GM21528 (cell line): ENCODE measurements at regions not wholly inside any gene's neighbourhood (a gene's known extent, or its start where the extent isn't known, plus 50 kb on each side); places are given as distances from the start of the nearest gene placed in this dataset.

Experiments used
- ATAC-seq: cut with Tn5 transposase; IDR thresholded peaks from one replicate; pipeline ENCODE4 v1.9.1; 2021; ENCODE audit warnings: mild to moderate bottlenecking, moderate library complexity; ENCODE audit not compliant: unreplicated experiment, low FRiP score

DNA sequence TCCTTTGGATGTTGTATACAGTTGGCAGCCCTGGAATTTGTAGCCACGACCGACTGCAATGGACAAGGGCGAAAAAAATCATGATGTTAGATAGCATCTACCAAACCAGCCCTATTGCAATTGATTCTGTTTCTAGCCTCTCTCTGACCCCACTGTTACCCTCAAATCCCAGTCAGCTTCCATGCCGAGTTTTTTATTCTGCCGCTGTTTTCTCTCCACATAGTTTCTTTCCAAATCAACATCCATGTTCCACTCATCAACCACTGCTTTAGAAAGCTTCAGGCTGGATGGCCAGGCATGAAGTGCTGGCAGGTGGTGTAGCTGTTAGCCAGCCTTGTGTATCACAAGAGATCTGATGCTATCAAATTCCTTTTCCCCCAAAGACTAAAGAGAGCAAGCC, 272.8 kb downstream of the FIGN start:
- no peak for ATAC-seq

GRCh38 chr2:163459986-163460385, 275.8 kb downstream of the FIGN start:
- ATAC-seq = no peak

GRCh38 chr2:163456953-163457743, 278.7 kb downstream of the FIGN start:
- no peak for ATAC-seq

DNA sequence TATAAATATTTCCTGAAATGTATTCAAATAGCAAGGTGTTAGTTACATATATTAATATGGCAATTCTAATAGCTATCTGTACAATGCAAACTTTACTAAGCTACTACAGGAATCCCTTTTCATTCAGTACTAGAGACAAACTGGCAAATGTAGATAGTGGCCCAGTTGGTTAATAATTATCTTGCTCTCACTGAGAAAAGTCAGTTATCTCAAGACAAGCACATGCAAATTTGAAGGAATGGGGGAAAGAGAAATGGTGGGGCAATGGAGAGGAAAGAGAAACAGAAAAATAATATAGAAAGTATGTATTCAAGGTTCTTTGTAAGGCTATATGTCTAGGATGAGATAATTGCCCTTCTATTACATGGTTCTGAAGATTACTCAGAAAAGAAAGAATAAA, 280.0 kb downstream of the FIGN start:
- peak; percentile 93 for ATAC-seq

GRCh38 chr2:163453920-163454319, 281.9 kb downstream of the FIGN start:
- no peak for ATAC-seq

- no peak for ATAC-seq
Observed at GRCh38 chr2:163441603-163442002, 294.2 kb downstream of the FIGN start.

DNA sequence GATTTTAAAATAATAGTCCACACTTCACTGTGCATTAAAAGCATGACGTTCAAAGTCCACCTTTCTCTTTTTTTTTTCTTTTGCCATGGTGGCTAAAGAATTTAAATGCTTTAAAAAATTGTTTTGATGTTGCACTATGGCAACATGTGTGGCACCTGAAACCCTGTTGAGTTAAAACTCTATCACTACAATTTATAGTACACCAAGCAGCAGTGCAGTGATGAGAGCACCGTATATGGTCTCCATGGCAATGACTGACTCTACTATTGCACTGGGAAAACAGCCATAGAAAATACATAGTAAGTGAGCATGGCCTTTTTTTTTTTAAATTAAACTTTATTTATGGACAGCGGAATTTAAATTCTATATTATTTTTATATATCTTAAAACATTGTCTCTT, 298.8 kb downstream of the FIGN start:
- ATAC-seq = no peak

DNA sequence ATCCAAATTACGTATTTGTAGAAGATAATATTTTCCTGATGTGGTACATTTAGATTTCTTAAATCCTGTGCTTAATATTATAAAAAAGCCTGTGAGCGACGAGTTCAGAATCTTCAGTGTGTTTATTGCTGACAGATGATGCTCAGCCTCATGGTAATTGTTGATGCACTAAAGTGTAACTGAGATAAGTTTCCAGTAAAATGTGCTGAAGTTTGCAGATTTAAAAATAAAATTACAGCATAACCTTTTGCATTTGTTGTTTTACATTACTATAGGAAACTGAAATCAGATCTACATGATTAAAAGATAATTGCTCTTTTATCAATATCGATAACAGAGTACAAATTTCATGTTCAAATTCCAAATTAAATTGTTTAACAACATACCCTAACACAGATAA, 307.6 kb downstream of the FIGN start:
- no peak for ATAC-seq

DNA sequence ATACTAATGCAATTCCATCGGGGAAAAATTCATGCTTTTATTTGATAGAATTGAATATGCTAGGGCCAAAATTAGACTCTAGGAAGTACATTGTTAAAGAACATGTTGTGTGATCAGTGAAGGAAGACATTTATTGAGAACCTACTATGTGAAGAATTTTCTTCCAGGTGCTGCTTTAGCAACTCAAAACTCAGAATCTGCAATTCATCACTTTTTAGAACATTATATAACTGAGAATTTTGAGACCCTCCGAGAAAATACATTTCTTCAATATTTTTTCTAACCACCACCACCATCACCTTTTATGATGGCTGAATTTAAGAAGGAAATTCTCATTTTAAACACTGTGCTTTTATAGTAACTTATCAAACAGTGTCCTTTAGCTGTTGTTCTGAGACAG, 315.2 kb downstream of the FIGN start:
- ATAC-seq = no peak

GRCh38 chr2:163419000-163419830, 316.6 kb downstream of the FIGN start:
- no peak for ATAC-seq

DNA sequence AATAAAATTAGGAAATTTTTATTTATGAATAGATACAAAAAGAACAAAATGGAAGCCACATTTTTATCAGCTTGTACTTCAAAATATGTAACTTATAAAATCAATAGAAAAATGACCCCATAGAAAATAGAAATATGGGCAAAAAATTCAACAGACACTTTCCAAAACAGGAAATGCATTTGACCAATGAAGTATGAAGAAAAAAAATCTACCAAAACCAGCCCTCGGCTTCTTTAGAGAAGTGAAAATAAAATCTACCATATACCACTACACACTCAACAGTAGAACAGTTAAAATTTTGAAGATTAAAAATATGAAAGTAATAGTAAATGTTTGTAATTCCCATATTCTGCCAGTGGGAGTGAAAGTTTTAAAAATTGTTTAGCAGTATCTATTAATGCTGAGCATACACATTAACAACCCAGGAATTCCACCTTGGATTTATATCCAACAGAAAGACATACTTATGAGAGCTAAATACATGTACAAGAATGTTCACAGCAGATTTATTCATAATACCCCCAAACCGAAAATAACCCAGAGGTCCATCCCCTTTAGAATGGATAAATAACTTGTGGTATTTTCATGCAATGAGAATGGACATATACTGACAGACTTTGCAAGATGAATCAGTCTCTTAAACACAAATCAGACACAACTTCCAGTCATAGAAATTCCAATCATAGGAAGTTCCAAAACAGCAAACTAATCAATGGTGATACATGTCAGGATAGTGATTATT, 318.0 kb downstream of the FIGN start:
- peak; percentile 95 for ATAC-seq

GRCh38 chr2:163414121-163414520, 321.7 kb downstream of the FIGN start:
- no peak for ATAC-seq

DNA sequence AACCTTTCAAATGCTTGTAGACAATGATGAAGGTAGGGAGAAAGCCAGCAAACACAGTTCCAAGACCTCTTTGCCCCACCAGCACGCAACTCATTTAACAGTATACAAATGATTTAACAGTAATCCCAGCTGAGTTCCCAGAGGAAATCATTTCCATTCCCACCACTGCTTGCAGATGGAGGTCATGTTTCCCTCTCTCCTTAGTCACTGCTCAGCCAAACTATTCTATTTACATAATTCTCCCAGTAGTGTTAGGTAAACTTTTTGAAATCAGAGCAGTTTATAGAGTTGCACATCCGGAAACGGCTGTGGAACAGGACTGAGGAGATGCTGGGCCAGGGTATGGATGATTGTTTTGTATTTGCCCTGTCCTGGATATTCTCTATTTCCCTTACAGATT, 328.5 kb downstream of the FIGN start:
- no peak for ATAC-seq

DNA sequence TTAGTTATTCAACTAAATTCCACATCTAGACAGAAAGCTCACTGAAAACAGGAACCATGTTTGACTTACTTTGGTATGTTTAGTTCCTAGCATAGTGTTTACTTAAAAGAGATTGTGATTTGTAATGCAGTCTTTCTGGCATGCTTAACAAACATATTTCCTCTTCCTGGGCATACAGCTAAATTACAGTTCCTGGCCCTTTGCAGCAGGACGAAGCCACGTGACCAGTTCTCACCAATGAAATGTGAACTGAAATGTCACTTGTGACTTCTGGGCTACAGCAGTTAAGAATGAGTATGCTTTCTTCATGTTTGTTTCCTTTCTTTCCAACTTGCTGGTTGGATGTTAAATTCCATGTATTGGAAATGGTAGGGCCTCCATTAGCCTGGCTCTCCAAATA, 330.5 kb downstream of the FIGN start:
- ATAC-seq = no peak

DNA sequence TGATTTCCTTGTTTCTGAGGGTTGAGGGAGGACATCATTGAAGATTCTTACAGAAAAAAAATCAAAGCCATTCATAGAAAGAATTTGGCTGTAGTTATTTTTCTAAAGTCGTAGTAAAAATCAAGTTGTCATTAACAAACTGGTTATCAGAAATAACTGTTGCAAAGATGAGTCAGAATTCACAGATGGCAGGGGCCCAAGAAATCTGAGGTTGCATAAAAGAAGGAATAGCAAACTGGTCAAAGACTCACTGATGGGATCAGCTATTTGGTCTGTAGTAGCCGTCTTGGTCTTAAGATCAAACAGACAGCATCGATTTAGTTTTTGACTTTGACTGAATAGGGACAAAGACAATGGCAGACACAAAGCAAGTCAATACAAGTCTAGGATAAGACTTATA, 334.3 kb downstream of the FIGN start:
- ATAC-seq = no peak

GRCh38 chr2:163397451-163397850, 338.4 kb downstream of the FIGN start:
- ATAC-seq = no peak

DNA sequence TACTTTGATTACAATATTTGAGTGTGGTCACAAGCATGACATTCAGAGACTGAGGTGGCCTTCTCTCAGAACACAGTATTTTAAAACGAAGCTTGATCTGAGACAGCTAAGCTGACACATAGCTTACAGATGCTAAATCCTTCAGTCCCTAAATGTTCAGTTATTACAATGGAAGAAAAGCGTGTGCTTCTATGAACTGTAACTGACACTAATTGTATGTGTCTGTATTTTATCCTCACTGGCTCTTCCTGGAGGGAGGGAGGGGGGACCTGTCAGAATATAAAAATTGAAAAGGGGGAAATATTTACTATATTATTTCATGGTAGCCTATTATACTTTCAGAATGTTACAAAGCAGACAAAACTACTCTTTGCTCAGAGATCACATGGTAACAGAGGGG, 340.2 kb downstream of the FIGN start:
- no peak for ATAC-seq

DNA sequence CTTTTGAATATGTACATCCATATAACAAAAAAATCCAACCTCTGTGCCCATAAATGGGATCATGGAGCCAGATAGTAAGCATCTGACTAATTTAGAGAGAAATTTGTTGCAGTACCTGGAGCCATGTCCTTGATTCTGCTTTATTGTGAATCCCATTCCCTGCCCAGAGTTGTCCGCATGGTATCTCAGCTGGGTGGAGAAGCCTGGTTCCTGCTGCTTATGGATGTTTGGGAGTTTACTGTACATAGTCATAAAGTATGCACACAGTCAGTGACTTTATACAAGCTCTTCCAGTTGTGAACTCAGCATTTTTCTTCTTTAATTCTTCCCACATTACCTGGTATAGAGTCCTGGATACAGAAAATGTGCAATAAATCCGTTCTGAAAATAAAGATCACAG, 346.0 kb downstream of the FIGN start:
- ATAC-seq = no peak

DNA sequence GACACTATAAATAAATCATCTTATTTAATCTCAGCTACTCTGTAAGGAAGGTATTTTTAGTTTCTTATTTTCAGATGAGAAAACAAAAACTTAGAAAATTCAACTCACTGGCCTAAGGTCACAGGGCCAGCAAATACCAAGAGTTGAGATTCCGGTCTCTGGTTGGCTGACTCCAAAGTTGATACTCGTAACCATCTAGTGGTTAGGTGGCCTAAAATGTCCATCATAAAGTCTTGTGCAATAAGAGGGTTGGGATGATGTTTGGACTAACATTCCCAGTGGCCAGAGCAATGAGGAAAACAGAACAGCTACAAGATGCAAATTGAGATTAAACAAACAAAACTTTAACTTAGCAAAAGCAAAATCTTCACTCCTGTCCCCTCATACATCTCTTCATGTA, 360.3 kb downstream of the FIGN start:
- no peak for ATAC-seq

DNA sequence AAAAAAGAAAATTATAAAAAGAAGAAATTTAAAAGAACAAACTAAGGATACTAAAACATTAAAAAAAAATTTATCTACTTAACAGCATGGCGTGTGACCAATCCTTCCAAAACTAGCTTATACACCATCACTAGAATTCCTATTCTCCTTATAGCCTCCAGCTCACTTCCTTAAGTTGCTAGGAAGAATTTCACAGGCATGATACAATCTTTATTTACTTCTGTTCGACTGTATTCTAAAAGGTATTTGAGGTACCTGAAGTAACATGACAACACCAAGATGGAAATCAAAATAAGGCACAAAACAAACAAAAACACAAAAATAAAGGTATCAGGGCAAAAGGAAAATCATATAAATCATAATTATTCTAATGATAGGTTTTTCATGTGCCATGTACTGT, 360.7 kb downstream of the FIGN start:
- ATAC-seq = no peak

GRCh38 chr2:163374282-163374681, 361.5 kb downstream of the FIGN start:
- no peak for ATAC-seq
